HEK293 (cell line): ENCODE measurements at regions not wholly inside any gene's neighbourhood (a gene's known extent, or its start where the extent isn't known, plus 50 kb on each side); places are given as distances from the start of the nearest gene placed in this dataset.

Experiments used
- CTCF ChIA-PET: fragments of 350-600 bp; formaldehyde crosslinking; extraction: SDS; loops from one replicate; lab custom pipeline; 2021; ENCODE audit warnings: antibody characterized with exemption; lab: Yijun Ruan, JAX
- POLR2A ChIA-PET: fragments of 300-600 bp; formaldehyde crosslinking; extraction: SDS; loops from one replicate; lab custom pipeline; 2020; ENCODE audit warnings: antibody characterized with exemption, inconsistent platforms; lab: Yijun Ruan, JAX
- H3K27ac ChIP-seq: fragments of 200-500 bp; sonication (Bioruptor generic); 2 replicates; pipeline ENCODE4 v1.5.1; 2014; ENCODE audit warnings: low read depth, low read length, control low read depth, inconsistent platforms; ENCODE audit errors: extremely low read depth
- H3K36me3 ChIP-seq, 2 experiments: fragments of 200-500 bp in 1 of 2; sonication (Bioruptor generic) in 1 of 2; 1 replicate in 1 of 2; 2 replicates in 1 of 2; pipeline ENCODE4 v1.5.1; 2014 to 2017; ENCODE audit warnings: inconsistent platforms in 2 of 2, low read length in 2 of 2; ENCODE audit not compliant: control insufficient read depth in 2 of 2, insufficient read depth in 1 of 2
- H3K4me1 ChIP-seq: fragments of 200-500 bp; sonication (Bioruptor generic); 2 replicates; pipeline ENCODE4 v1.5.1; 2014; ENCODE audit warnings: mild to moderate bottlenecking, low read length, inconsistent platforms; ENCODE audit not compliant: control insufficient read depth, insufficient read depth
- H3K4me3 ChIP-seq: 2 replicates; pipeline ENCODE4 v1.5.1; 2011; ENCODE audit warnings: low read depth, mild to moderate bottlenecking, control low read depth, low read length, moderate library complexity
- H3K9me3 ChIP-seq: fragments of 200-500 bp; sonication (Bioruptor generic); 2 replicates; pipeline ENCODE4 v1.5.1; 2014; ENCODE audit warnings: low read depth, low read length, inconsistent platforms; ENCODE audit not compliant: control insufficient read depth, insufficient read depth
- EGR2 ChIP-seq: fragments of 450-650 bp; formaldehyde crosslinking; IDR thresholded peaks from 2 replicates; pipeline ENCODE4 v1.5.1; 2016; ENCODE audit warnings: low read depth, missing biosample characterization, missing genetic modification characterization
- GLIS2 ChIP-seq: fragments of 450-650 bp; formaldehyde crosslinking; IDR thresholded peaks from 2 replicates; pipeline ENCODE4 v1.5.1; 2016; ENCODE audit warnings: missing biosample characterization, missing genetic modification characterization
- MZF1 ChIP-seq: fragments of 450-650 bp; formaldehyde crosslinking; IDR thresholded peaks from 2 replicates; pipeline ENCODE4 v1.5.1; 2017; ENCODE audit warnings: missing biosample characterization, missing genetic modification characterization, borderline replicate concordance
- PRDM6 ChIP-seq: fragments of 450-650 bp; formaldehyde crosslinking; IDR thresholded peaks from 2 replicates; pipeline ENCODE4 v1.5.1; 2017; ENCODE audit warnings: missing biosample characterization, missing genetic modification characterization
- REST ChIP-seq: fragments of 450-650 bp; formaldehyde crosslinking; IDR thresholded peaks from 2 replicates; pipeline ENCODE4 v1.5.1; 2016; ENCODE audit warnings: missing biosample characterization, missing genetic modification characterization
- SETDB1 ChIP-seq: IDR thresholded peaks from one replicate; pipeline ENCODE4 v1.6.1; 2017; ENCODE audit warnings: mild to moderate bottlenecking, low read length, moderate library complexity, mixed read lengths; ENCODE audit not compliant: insufficient read length
- ZBTB49 ChIP-seq: fragments of 450-650 bp; formaldehyde crosslinking; IDR thresholded peaks from 2 replicates; pipeline ENCODE4 v1.5.1; 2016; ENCODE audit warnings: missing biosample characterization, missing genetic modification characterization, low read depth
- ZFHX2 ChIP-seq: fragments of 450-650 bp; formaldehyde crosslinking; conservative IDR thresholded peaks from 2 replicates; pipeline ENCODE4 v1.5.1; 2016; ENCODE audit warnings: missing biosample characterization, missing genetic modification characterization
- ZNF133 ChIP-seq: fragments of 450-650 bp; formaldehyde crosslinking; IDR thresholded peaks from 2 replicates; pipeline ENCODE4 v1.5.1; 2016; ENCODE audit warnings: missing biosample characterization, missing genetic modification characterization
- ZNF148 ChIP-seq: fragments of 450-650 bp; formaldehyde crosslinking; IDR thresholded peaks from 2 replicates; pipeline ENCODE4 v1.5.0; 2017; ENCODE audit warnings: missing biosample characterization, missing genetic modification characterization, borderline replicate concordance
- ZNF26 ChIP-seq: fragments of 450-650 bp; formaldehyde crosslinking; IDR thresholded peaks from 2 replicates; pipeline ENCODE4 v1.5.1; 2016; ENCODE audit warnings: missing biosample characterization, missing genetic modification characterization
- ZNF341 ChIP-seq: fragments of 450-650 bp; formaldehyde crosslinking; IDR thresholded peaks from 2 replicates; pipeline ENCODE4; 2016; ENCODE audit warnings: low read depth, missing biosample characterization, missing genetic modification characterization
- ZNF391 ChIP-seq: fragments of 450-650 bp; formaldehyde crosslinking; IDR thresholded peaks from 2 replicates; pipeline ENCODE4 v1.5.1; 2016; ENCODE audit warnings: low read depth, missing biosample characterization, missing genetic modification characterization, borderline replicate concordance
- ZNF768 ChIP-seq: fragments of 450-650 bp; formaldehyde crosslinking; IDR thresholded peaks from 2 replicates; pipeline ENCODE4 v1.5.1; 2018; ENCODE audit warnings: missing biosample characterization, mild to moderate bottlenecking, missing genetic modification characterization

- peaks cover 10% of the 10 kb centered on the region; the same call in 1 of the 2 replicates for H3K4me1 ChIP-seq
- no peaks in the 10 kb centered on the region for H3K36me3 ChIP-seq
- CTCF ChIA-PET = no interaction called here
- peak; percentile 90 for TF ChIP-seq EGR2 (tag by site-specific recombination)
- TF ChIP-seq ZFHX2 (tag by site-specific recombination) = peak; percentile 88
- TF ChIP-seq ZNF133 (tag by site-specific recombination) = no peak
- H3K4me3 ChIP-seq = no peak overlapping the region
- no peaks in the 10 kb centered on the region for H3K9me3 ChIP-seq
- POLR2A ChIA-PET = interaction anchor here (0.6 kb wide), 1 partner anchor 55 kb away, joined by 3 read pairs; no protein-coding TSS in a partner anchor
- H3K27ac ChIP-seq = no peak overlapping the region
These were observed 137.8 kb downstream of the RRAGC start for GRCh38 chr1:38721816-38722215.

GRCh38 chr1:38719880-38720279, 139.7 kb downstream of the RRAGC start:
- CTCF ChIA-PET = interaction anchor here (0.6 kb wide), 1 partner anchor 121 kb away, joined by 3 read pairs; no protein-coding TSS in a partner anchor
- POLR2A ChIA-PET = interaction anchor here (0.7 kb wide), 1 partner anchor 16 kb away, joined by 6 read pairs; no protein-coding TSS in a partner anchor
- Histone ChIP-seq H3K27ac (no peak overlapping the region), H3K36me3 (no peaks in the 10 kb centered on the region), H3K4me1 (peaks cover 10% of the 10 kb centered on the region; the same call in 1 of the 2 replicates), H3K4me3 (no peak overlapping the region), H3K9me3 (no peaks in the 10 kb centered on the region)
- TF ChIP-seq ZNF341 (tag by site-specific recombination) (peak; percentile 76), ZNF768 (tag by site-specific recombination) (no peak)

- CTCF ChIA-PET = no interaction called here
These were observed 141.5 kb downstream of the RRAGC start for GRCh38 chr1:38718031-38718430.

GRCh38 chr1:38716229-38716628, 143.3 kb downstream of the RRAGC start:
- H3K36me3 ChIP-seq = no peaks in the 10 kb centered on the region
- no peaks in the 10 kb centered on the region for H3K4me1 ChIP-seq
- TF ChIP-seq GLIS2 (tag by site-specific recombination) = no peak
- no peak for TF ChIP-seq ZBTB49
- no peak for TF ChIP-seq REST (tag by site-specific recombination)
- no peak for TF ChIP-seq ZNF148 (tag by site-specific recombination)
- peak; percentile 93 for TF ChIP-seq ZNF26
- peak; percentile 28 for TF ChIP-seq SETDB1
- no peak for TF ChIP-seq PRDM6 (tag by site-specific recombination)
- ChIA-PET POLR2A (no interaction called here), CTCF (interaction anchor here (1.7 kb wide), 1 partner anchor 8 kb away, joined by 3 read pairs; no protein-coding TSS in a partner anchor)
- H3K4me3 ChIP-seq = no peak overlapping the region
- H3K9me3 ChIP-seq = no peaks in the 10 kb centered on the region
- H3K27ac ChIP-seq = no peak overlapping the region

More at GRCh38 chr1:38718031-38718430, 141.5 kb downstream of the RRAGC start:
- Histone ChIP-seq H3K4me3 (no peak overlapping the region), H3K4me1 (no peaks in the 10 kb centered on the region), H3K36me3 (no peaks in the 10 kb centered on the region), H3K9me3 (no peaks in the 10 kb centered on the region), H3K27ac (no peak overlapping the region)
- TF ChIP-seq ZNF391 (no peak), MZF1 (tag by site-specific recombination) (no peak)
- POLR2A ChIA-PET = no interaction called here
